Uterus (tissue), 3 donors: ENCODE measurements at regions not wholly inside any gene's neighbourhood (a gene's known extent, or its start where the extent isn't known, plus 50 kb on each side); places are given as distances from the start of the nearest gene placed in this dataset.

Source experiments
- DNase-seq, 2 donors: peaks; one replicate each; pipeline ENCODE4 v3.0.0-alpha.2; 2019 to 2020
- H3K27ac ChIP-seq, 2 donors: fragments of 200-600 bp; sonication (generic); 1 replicate in 1 of 2; 2 replicates in 1 of 2; pipeline ENCODE4 v1.5.1; 2016 to 2018
- H3K27me3 ChIP-seq, 2 donors: fragments of 200-600 bp; sonication (generic); one replicate each; pipeline ENCODE4 v1.5.1; 2018 to 2019; ENCODE audit warnings: control low read depth in 1 of 2
- H3K36me3 ChIP-seq, 2 donors: fragments of 200-600 bp; sonication (generic); one replicate each; pipeline ENCODE4 v1.5.1; 2019; ENCODE audit warnings: control low read depth in 1 of 2
- H3K4me1 ChIP-seq, 2 donors: fragments of 200-600 bp; sonication (generic); one replicate each; pipeline ENCODE4 v1.5.1; 2018 to 2019; ENCODE audit warnings: control low read depth in 1 of 2
- H3K4me3 ChIP-seq, 2 donors: fragments of 200-600 bp; sonication (generic); 1 replicate in 1 of 2; 2 replicates in 1 of 2; pipeline ENCODE4 v1.5.1; 2018 to 2019; ENCODE audit warnings: mild to moderate bottlenecking in 1 of 2
- H3K9me3 ChIP-seq, 2 donors: fragments of 200-600 bp; sonication (generic); one replicate each; pipeline ENCODE4 v1.5.1; 2019; ENCODE audit warnings: control low read depth in 1 of 2
- POLR2A ChIP-seq, 2 donors: fragments of 450-650 bp; IDR thresholded peaks; one replicate each; pipeline ENCODE4 v1.6.1; 2016; ENCODE audit warnings: antibody characterized with exemption in 2 of 2, mild to moderate bottlenecking in 1 of 2, moderate library complexity in 1 of 2
- intact Hi-C: fragments of 100-400 bp; cut with DNase I; formaldehyde crosslinking; loops from one replicate; pipeline ENCODE4 v1.15.1; 2023; ENCODE audit warnings: low total_unique reads
- TF ChIP-seq, protein P1 (sequence below), 4 experiments: fragments of 200-600 bp in 2 of 4; fragments of 450-650 bp in 2 of 4; sonication (generic) in 2 of 4; IDR thresholded peaks; one replicate each; pipeline ENCODE4 v1.5.1; 2016 to 2019; ENCODE audit warnings: antibody characterized with exemption in 4 of 4, mild to moderate bottlenecking in 2 of 4, moderate library complexity in 1 of 4
- donor health status: DM: yes; HTN: yes; CAD: no.

DNA sequence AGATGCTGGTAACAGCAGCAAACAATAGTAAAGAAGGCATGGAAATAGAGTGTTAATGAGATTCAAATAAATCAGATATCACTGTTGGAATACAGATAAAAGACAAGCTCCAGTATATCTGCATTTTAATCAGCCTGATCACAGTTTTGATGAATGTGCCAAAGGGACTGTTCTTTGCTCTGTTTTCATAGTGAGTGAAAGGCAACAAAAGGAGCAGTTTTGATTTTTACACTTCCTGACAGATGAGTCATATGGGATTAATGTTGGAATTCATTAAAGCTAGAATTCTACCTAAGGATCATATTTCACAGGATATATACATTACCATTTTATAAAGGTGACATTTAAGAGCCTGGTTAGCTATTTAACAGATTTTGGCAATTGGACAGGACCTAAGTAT lies 743.3 kb upstream of the PTPRD start:
- Histone ChIP-seq H3K4me3 (no peak overlapping the region), H3K4me1 (no peaks in the 10 kb centered on the region), H3K36me3 (no peaks in the 10 kb centered on the region), H3K27me3 (no peaks in the 10 kb centered on the region), H3K9me3 (no peaks in the 10 kb centered on the region), H3K27ac (no peak overlapping the region)
- no peak for DNase-seq
- TF ChIP-seq POLR2A (IDR thresholded peaks at IDR 0.05): no peak
- TF ChIP-seq, protein P1, sequence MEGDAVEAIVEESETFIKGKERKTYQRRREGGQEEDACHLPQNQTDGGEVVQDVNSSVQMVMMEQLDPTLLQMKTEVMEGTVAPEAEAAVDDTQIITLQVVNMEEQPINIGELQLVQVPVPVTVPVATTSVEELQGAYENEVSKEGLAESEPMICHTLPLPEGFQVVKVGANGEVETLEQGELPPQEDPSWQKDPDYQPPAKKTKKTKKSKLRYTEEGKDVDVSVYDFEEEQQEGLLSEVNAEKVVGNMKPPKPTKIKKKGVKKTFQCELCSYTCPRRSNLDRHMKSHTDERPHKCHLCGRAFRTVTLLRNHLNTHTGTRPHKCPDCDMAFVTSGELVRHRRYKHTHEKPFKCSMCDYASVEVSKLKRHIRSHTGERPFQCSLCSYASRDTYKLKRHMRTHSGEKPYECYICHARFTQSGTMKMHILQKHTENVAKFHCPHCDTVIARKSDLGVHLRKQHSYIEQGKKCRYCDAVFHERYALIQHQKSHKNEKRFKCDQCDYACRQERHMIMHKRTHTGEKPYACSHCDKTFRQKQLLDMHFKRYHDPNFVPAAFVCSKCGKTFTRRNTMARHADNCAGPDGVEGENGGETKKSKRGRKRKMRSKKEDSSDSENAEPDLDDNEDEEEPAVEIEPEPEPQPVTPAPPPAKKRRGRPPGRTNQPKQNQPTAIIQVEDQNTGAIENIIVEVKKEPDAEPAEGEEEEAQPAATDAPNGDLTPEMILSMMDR (IDR thresholded peaks at IDR 0.05): no peak
- intact Hi-C loops: no loop called here

DNA sequence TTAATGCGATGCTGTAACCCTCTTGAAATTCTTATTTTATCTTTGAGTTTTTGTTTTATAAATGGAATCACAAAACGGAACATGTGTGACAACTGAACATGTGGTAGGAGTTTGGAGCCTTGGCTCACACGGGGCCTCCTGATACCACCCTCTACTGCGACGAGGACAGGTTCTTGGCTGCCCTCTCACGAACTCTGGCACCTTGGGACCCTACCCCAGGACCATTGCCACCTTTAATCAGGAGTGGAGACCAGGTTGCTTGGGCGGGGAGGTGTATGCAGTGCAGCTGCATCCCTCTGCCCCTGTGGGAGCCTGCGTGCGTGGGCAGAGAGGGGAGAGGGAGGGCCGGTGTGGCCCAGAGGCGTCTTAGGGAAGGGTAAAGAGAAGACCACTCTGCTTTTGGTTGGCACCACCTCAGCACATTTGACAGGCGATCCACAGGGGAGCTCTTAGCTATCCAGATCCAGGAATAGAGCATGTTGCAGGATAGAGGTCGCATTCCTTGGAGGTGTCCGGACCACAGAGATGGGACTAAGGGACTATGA lies 753.9 kb upstream of the PTPRD start:
- H3K4me3 ChIP-seq: no peak overlapping the region
- no peak for TF ChIP-seq POLR2A (IDR thresholded peaks at IDR 0.05)
- TF ChIP-seq, protein P1 (IDR thresholded peaks at IDR 0.05): no peak

GRCh38 chr9:11374926-11375325 lies 762.1 kb upstream of the PTPRD start:
- Histone ChIP-seq H3K27ac (no peak overlapping the region), H3K4me1 (no peaks in the 10 kb centered on the region), H3K36me3 (no peaks in the 10 kb centered on the region), H3K4me3 (no peak overlapping the region), H3K27me3 (no peaks in the 10 kb centered on the region), H3K9me3 (no peaks in the 10 kb centered on the region)
- no peak for DNase-seq
- TF ChIP-seq, protein P1 (IDR thresholded peaks at IDR 0.05): no peak
- TF ChIP-seq POLR2A (IDR thresholded peaks at IDR 0.05): no peak
- intact Hi-C loops: no loop called here

More for the DNA sequence above, 753.9 kb upstream of the PTPRD start:
- DNase-seq: no peak
- intact Hi-C loops: no loop called here
- H3K27me3 ChIP-seq: no peaks in the 10 kb centered on the region
- no peak overlapping the region for H3K27ac ChIP-seq
- H3K9me3 ChIP-seq: no peaks in the 10 kb centered on the region
- no peaks in the 10 kb centered on the region for H3K4me1 ChIP-seq
- no peaks in the 10 kb centered on the region for H3K36me3 ChIP-seq

DNA sequence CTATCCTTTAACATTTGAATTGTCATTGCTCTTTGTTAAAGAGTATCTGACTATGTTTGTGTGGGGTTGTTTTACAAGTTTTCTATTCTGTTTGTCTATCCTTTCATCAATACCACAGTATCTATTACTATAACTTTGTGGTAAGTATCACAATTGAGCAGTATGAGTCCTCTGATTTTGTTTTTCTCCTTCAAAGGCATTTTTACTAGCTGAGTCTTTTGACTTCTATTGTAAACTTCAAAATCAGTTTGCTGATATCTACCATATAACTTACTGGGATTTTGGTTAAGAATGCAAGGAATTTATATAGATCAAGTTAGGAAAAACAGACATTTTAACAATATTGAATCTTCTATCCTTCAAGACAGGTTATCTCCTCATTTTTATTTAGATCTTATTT lies 789.8 kb upstream of the PTPRD start:
- no peak for DNase-seq
- Histone ChIP-seq H3K27ac (no peak overlapping the region), H3K4me1 (no peaks in the 10 kb centered on the region), H3K9me3 (no peaks in the 10 kb centered on the region), H3K27me3 (no peaks in the 10 kb centered on the region), H3K36me3 (no peaks in the 10 kb centered on the region), H3K4me3 (no peak overlapping the region)
- no peak for TF ChIP-seq POLR2A (IDR thresholded peaks at IDR 0.05)
- TF ChIP-seq, protein P1 (IDR thresholded peaks at IDR 0.05): no peak
- intact Hi-C loops: no loop called here

- Histone ChIP-seq H3K9me3 (no peaks in the 10 kb centered on the region), H3K4me3 (no peak overlapping the region), H3K36me3 (no peaks in the 10 kb centered on the region), H3K27me3 (no peaks in the 10 kb centered on the region), H3K27ac (no peak overlapping the region), H3K4me1 (no peaks in the 10 kb centered on the region)
- TF ChIP-seq, protein P1 (IDR thresholded peaks at IDR 0.05): no peak
- no peak for TF ChIP-seq POLR2A (IDR thresholded peaks at IDR 0.05)
- DNase-seq: no peak
- intact Hi-C loops: no loop called here
Measured at GRCh38 chr9:11414241-11414640, 801.4 kb upstream of the PTPRD start.
